ENCODE measurements at regions not wholly inside any gene's neighbourhood (a gene's known extent, or its start where the extent isn't known, plus 50 kb on each side); places are given as distances from the start of the nearest gene placed in this dataset.

- DNase-seq (ENCODE audit: low read depth) = no peak
Observed at GRCh38 chr1:177847843-177848242, 122.0 kb downstream of the SEC16B start.

- no peak for DNase-seq (ENCODE audit: low read depth)
Observed at GRCh38 chr1:177838907-177839485, 130.9 kb downstream of the SEC16B start.

GRCh38 chr1:177833631-177834030 lies 136.2 kb downstream of the SEC16B start:
- DNase-seq (ENCODE audit: low read depth) = no peak

- no peak for DNase-seq (ENCODE audit: low read depth)
Observed at GRCh38 chr1:177830531-177831135, 139.2 kb downstream of the SEC16B start.

- no peak for DNase-seq (ENCODE audit: low read depth)
Observed at GRCh38 chr1:177825276-177825901, 144.5 kb downstream of the SEC16B start.

GRCh38 chr1:177824508-177824982 lies 145.3 kb downstream of the SEC16B start:
- DNase-seq (ENCODE audit: low read depth) = no peak

GRCh38 chr1:177820213-177820612 lies 149.6 kb downstream of the SEC16B start:
- no peak for DNase-seq (ENCODE audit: low read depth)

- DNase-seq (ENCODE audit: low read depth) = no peak
Observed at GRCh38 chr1:177817937-177818875, 151.7 kb downstream of the SEC16B start.

- no peak for DNase-seq (ENCODE audit: low read depth)
Observed at GRCh38 chr1:177812650-177813049, 157.2 kb downstream of the SEC16B start.

- DNase-seq (ENCODE audit: low read depth) = no peak
Observed at GRCh38 chr1:177812144-177812543, 157.7 kb downstream of the SEC16B start.

- no peak for DNase-seq (ENCODE audit: low read depth)
Observed at GRCh38 chr1:177811429-177811828, 158.4 kb downstream of the SEC16B start.

- no peak for DNase-seq (ENCODE audit: low read depth)
Observed at GRCh38 chr1:177809819-177810218, 160.0 kb downstream of the SEC16B start.

- no peak for DNase-seq (ENCODE audit: low read depth)
Observed at GRCh38 chr1:177802304-177802703, 167.6 kb downstream of the SEC16B start.

GRCh38 chr1:177801790-177802189 lies 168.1 kb downstream of the SEC16B start:
- DNase-seq (ENCODE audit: low read depth) = no peak

- DNase-seq (ENCODE audit: low read depth) = no peak
Observed at GRCh38 chr1:177800400-177801088, 169.3 kb downstream of the SEC16B start.

GRCh38 chr1:177799746-177800145 lies 170.1 kb downstream of the SEC16B start:
- no peak for DNase-seq (ENCODE audit: low read depth)

- no peak for DNase-seq (ENCODE audit: low read depth)
Observed at GRCh38 chr1:177798614-177799013, 171.2 kb downstream of the SEC16B start.

GRCh38 chr1:177796561-177796960 lies 173.3 kb downstream of the SEC16B start:
- DNase-seq (ENCODE audit: low read depth) = no peak

GRCh38 chr1:177794376-177794991 lies 175.4 kb downstream of the SEC16B start:
- DNase-seq (ENCODE audit: low read depth) = no peak

GRCh38 chr1:177793900-177794299 lies 176.0 kb downstream of the SEC16B start:
- no peak for DNase-seq (ENCODE audit: low read depth)

GRCh38 chr1:177790566-177790965 lies 179.3 kb downstream of the SEC16B start:
- DNase-seq (ENCODE audit: low read depth) = no peak
